IPS DF 4.7 (cell line): ENCODE measurements at regions not wholly inside any gene's neighbourhood (a gene's known extent, or its start where the extent isn't known, plus 50 kb on each side); places are given as distances from the start of the nearest gene placed in this dataset.
"Not testable (repeated sequence)": the region's sequence is repeated elsewhere in the genome, so short reads cannot be mapped to it uniquely, and the experiment has no call there.

Source experiments
- DNase-seq: peaks from one replicate; pipeline ENCODE4 v3.0.0-alpha.2; 2013; ENCODE audit warnings: low spot score; ENCODE audit errors: extremely low read depth

- no peak for DNase-seq
Observed at GRCh38 chr2:105538840-105539239, 140.0 kb upstream of the FHL2 start.

GRCh38 chr2:105537920-105538319, 139.1 kb upstream of the FHL2 start:
- DNase-seq: no peak

- DNase-seq: no peak
Observed at GRCh38 chr2:105537466-105537865, 138.6 kb upstream of the FHL2 start.

GRCh38 chr2:105536175-105536574, 137.3 kb upstream of the FHL2 start:
- no peak for DNase-seq

GRCh38 chr2:105529258-105529657, 130.4 kb upstream of the FHL2 start:
- DNase-seq: not testable (repeated sequence)

- DNase-seq: no peak
Observed at GRCh38 chr2:105526000-105526925, 127.4 kb upstream of the FHL2 start.

- no peak for DNase-seq
Observed at GRCh38 chr2:105525201-105525600, 126.3 kb upstream of the FHL2 start.

GRCh38 chr2:105522645-105523044, 123.8 kb upstream of the FHL2 start:
- DNase-seq: no peak

- DNase-seq: no peak
Observed at GRCh38 chr2:105521616-105522015, 122.8 kb upstream of the FHL2 start.

- no peak for DNase-seq
Observed at GRCh38 chr2:105521176-105521575, 122.3 kb upstream of the FHL2 start.

- no peak for DNase-seq
Observed at GRCh38 chr2:105519516-105519915, 120.7 kb upstream of the FHL2 start.

GRCh38 chr2:105518897-105519296, 120.0 kb upstream of the FHL2 start:
- DNase-seq: no peak

- no peak for DNase-seq
Observed at GRCh38 chr2:105517814-105518705, 119.2 kb upstream of the FHL2 start.

GRCh38 chr2:105515581-105516415, 116.9 kb upstream of the FHL2 start:
- no peak for DNase-seq

GRCh38 chr2:105514576-105514975, 115.7 kb upstream of the FHL2 start:
- DNase-seq: no peak

GRCh38 chr2:105510761-105511528, 112.1 kb upstream of the FHL2 start:
- no peak for DNase-seq

- no peak for DNase-seq
Observed at GRCh38 chr2:105509269-105510086, 110.6 kb upstream of the FHL2 start.

- DNase-seq: not testable (repeated sequence)
Observed at GRCh38 chr2:105506860-105507259, 108.0 kb upstream of the FHL2 start.

- no peak for DNase-seq
Observed at GRCh38 chr2:105504459-105504858, 105.6 kb upstream of the FHL2 start.
